GM23338 (cell line): ENCODE measurements at regions not wholly inside any gene's neighbourhood (a gene's known extent, or its start where the extent isn't known, plus 50 kb on each side); places are given as distances from the start of the nearest gene placed in this dataset.

Experiments
- POLR2AphosphoS5 ChIP-seq: IDR thresholded peaks from 2 replicates; pipeline ENCODE4 v1.6.1; 2016; ENCODE audit warnings: antibody characterized with exemption, low read depth
- TF ChIP-seq, protein P1 (sequence below), 2 experiments: fragments of 200-600 bp in 1 of 2; sonication (generic) in 1 of 2; conservative IDR thresholded peaks; 2 replicates each; pipeline versions ENCODE4 v1.5.1 to v1.6.1; 2016 to 2017; ENCODE audit warnings: antibody characterized with exemption in 2 of 2, low read depth in 2 of 2, mild to moderate bottlenecking in 2 of 2, moderate library complexity in 1 of 2

DNA sequence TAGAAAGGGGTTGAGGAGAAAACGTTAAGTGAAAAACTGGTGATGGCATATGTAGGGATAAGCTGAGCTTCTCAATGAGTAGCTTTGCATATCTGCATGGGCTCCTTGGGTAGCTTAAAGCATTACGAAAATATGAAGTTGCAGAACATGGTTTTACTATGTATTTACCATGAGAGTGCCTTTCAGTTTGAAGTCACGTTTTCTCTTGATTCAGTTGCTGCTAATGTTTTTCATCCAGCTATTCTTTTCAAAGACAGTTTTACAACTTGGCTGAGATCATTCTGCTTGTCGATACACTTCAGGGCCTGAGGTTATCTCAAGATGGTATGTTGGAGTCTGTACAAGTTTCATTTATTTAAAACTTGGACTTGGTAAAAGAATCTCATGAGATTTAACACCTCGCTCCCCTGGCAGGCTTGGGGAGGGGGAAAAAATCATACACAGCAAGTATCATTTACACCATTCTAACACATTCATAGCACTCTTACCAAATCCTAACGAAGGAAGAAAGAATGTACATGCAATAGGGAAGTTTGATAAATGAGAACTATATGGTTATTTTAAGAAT lies 103.3 kb upstream of the CMC1 start:
- TF ChIP-seq, protein P1, sequence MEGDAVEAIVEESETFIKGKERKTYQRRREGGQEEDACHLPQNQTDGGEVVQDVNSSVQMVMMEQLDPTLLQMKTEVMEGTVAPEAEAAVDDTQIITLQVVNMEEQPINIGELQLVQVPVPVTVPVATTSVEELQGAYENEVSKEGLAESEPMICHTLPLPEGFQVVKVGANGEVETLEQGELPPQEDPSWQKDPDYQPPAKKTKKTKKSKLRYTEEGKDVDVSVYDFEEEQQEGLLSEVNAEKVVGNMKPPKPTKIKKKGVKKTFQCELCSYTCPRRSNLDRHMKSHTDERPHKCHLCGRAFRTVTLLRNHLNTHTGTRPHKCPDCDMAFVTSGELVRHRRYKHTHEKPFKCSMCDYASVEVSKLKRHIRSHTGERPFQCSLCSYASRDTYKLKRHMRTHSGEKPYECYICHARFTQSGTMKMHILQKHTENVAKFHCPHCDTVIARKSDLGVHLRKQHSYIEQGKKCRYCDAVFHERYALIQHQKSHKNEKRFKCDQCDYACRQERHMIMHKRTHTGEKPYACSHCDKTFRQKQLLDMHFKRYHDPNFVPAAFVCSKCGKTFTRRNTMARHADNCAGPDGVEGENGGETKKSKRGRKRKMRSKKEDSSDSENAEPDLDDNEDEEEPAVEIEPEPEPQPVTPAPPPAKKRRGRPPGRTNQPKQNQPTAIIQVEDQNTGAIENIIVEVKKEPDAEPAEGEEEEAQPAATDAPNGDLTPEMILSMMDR (conservative IDR thresholded peaks at IDR 0.05; ENCODE audit: low read depth in 2 of 2) = no peak
- no peak for TF ChIP-seq POLR2AphosphoS5
